ENCODE measurements at regions not wholly inside any gene's neighbourhood (a gene's known extent, or its start where the extent isn't known, plus 50 kb on each side); places are given as distances from the start of the nearest gene placed in this dataset.

DNA sequence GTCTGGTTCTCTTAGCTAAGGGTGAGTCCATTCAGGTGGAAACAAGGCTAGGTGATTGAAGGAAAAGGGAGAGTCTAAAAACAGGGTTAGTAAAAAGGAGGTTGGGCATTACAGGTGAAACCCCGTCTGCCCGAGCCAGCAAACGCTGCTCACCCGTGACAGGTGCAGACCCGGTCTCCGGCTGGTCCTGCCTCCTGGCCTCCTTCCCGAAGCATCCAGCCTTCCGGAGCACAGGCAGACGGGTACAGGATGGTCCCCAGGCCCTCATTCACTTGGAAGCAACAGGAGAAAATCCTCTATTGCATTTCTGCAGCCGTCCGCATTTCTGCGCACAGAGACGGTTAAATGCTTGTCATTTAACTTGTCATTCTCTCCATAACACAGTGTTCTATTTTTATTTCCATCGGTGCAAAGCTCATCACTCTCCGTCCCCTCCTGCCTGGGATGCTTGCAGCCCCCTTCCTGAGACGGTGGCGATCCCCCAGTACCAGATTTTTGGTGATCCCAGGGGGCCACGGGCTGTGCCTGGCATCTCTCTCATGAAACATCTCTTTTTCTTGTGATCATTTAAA is 90.8 kb upstream of the PPP2R3B start:
- TF ChIP-seq, protein P1, sequence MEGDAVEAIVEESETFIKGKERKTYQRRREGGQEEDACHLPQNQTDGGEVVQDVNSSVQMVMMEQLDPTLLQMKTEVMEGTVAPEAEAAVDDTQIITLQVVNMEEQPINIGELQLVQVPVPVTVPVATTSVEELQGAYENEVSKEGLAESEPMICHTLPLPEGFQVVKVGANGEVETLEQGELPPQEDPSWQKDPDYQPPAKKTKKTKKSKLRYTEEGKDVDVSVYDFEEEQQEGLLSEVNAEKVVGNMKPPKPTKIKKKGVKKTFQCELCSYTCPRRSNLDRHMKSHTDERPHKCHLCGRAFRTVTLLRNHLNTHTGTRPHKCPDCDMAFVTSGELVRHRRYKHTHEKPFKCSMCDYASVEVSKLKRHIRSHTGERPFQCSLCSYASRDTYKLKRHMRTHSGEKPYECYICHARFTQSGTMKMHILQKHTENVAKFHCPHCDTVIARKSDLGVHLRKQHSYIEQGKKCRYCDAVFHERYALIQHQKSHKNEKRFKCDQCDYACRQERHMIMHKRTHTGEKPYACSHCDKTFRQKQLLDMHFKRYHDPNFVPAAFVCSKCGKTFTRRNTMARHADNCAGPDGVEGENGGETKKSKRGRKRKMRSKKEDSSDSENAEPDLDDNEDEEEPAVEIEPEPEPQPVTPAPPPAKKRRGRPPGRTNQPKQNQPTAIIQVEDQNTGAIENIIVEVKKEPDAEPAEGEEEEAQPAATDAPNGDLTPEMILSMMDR (IDR thresholded peaks at IDR 0.05) = no peak
- Histone ChIP-seq H4K20me1 (ENCODE audit: insufficient read depth, low read length) (no peaks in the 10 kb centered on the region), H2AFZ (ENCODE audit: insufficient read depth, low read depth, low read length, poor library complexity, severe bottlenecking) (no peak overlapping the region), H3K9me3 (replicated peaks in 1 of 2; ENCODE audit: control insufficient read depth in 1 of 2, insufficient read depth in 1 of 2, low read length in 2 of 2) (peaks cover 6 to 58% of the 10 kb centered on the region in 2 donors), H3K4me1 (ENCODE audit: control insufficient read depth in 1 of 2, insufficient read depth in 2 of 2, low read length in 2 of 2) (no peaks in the 10 kb centered on the region), H3K36me3 (replicated peaks in 1 of 2; ENCODE audit: control insufficient read depth in 1 of 2, insufficient read depth in 2 of 2, low read length in 2 of 2) (no peaks in the 10 kb centered on the region), H3K4me3 (replicated peaks in 1 of 3; ENCODE audit: low read depth in 2 of 3, low read length in 3 of 3) (no peak overlapping the region), H3K27me3 (ENCODE audit: control insufficient read depth in 2 of 2, insufficient read depth in 2 of 2, low read length in 2 of 2) (no peaks in the 10 kb centered on the region), H3K4me2 (replicated peaks; ENCODE audit: extremely low read depth, low read length, poor library complexity, severe bottlenecking) (no peak overlapping the region), H3K9ac (ENCODE audit: insufficient read depth, low read length, poor library complexity, severe bottlenecking) (no peak overlapping the region), H3K27ac (ENCODE audit: low read depth in 1 of 2, low read length in 2 of 2) (no peak overlapping the region), H3K79me2 (ENCODE audit: insufficient read depth, low read length) (no peaks in the 10 kb centered on the region)
- Mint-ChIP-seq H3K9me3 (peaks cover 11 to 56% (median 19%) of the 10 kb centered on the region in 7 donors), H3K27me3 (ENCODE audit: low read depth in 3 of 3) (peaks cover 0 to 4% (median 0%) of the 10 kb centered on the region in 3 donors), H3K36me3 (no peaks in the 10 kb centered on the region), H3K4me3 (no peak overlapping the region), H3K27ac (no peak overlapping the region), H3K4me1 (no peaks in the 10 kb centered on the region)
- WGBS (ENCODE audit: insufficient coverage) = 95% methylated on average over 18 of the region's 18 CpGs
- DNase-seq = no peak
- intact Hi-C loops (cut with micrococcal nuclease) = no loop called here

- Histone ChIP-seq H3K4me3 (replicated peaks in 1 of 3; ENCODE audit: low read depth in 2 of 3, low read length in 3 of 3) (no peak overlapping the region), H4K20me1 (ENCODE audit: insufficient read depth, low read length) (no peaks in the 10 kb centered on the region), H2AFZ (ENCODE audit: insufficient read depth, low read depth, low read length, poor library complexity, severe bottlenecking) (no peak overlapping the region), H3K9me3 (replicated peaks in 1 of 2; ENCODE audit: control insufficient read depth in 1 of 2, insufficient read depth in 1 of 2, low read length in 2 of 2) (peaks cover 6 to 58% of the 10 kb centered on the region in 2 donors), H3K36me3 (replicated peaks in 1 of 2; ENCODE audit: control insufficient read depth in 1 of 2, insufficient read depth in 2 of 2, low read length in 2 of 2) (no peaks in the 10 kb centered on the region), H3K4me1 (ENCODE audit: control insufficient read depth in 1 of 2, insufficient read depth in 2 of 2, low read length in 2 of 2) (no peaks in the 10 kb centered on the region), H3K79me2 (ENCODE audit: insufficient read depth, low read length) (no peaks in the 10 kb centered on the region), H3K4me2 (replicated peaks; ENCODE audit: extremely low read depth, low read length, poor library complexity, severe bottlenecking) (no peak overlapping the region), H3K9ac (ENCODE audit: insufficient read depth, low read length, poor library complexity, severe bottlenecking) (no peak overlapping the region), H3K27me3 (ENCODE audit: control insufficient read depth in 2 of 2, insufficient read depth in 2 of 2, low read length in 2 of 2) (no peaks in the 10 kb centered on the region), H3K27ac (ENCODE audit: low read depth in 1 of 2, low read length in 2 of 2) (no peak overlapping the region)
- 86% methylated on average over 11 of the region's 20 CpGs for WGBS (ENCODE audit: insufficient coverage)
- Mint-ChIP-seq H3K36me3 (no peaks in the 10 kb centered on the region), H3K27ac (no peak overlapping the region), H3K4me1 (no peaks in the 10 kb centered on the region), H3K4me3 (no peak overlapping the region), H3K27me3 (ENCODE audit: low read depth in 3 of 3) (peaks cover 0 to 4% (median 0%) of the 10 kb centered on the region in 3 donors), H3K9me3 (peaks cover 11 to 65% (median 22%) of the 10 kb centered on the region in 7 donors)
- TF ChIP-seq, protein P1 (IDR thresholded peaks at IDR 0.05) = no peak
- no peak for DNase-seq
- intact Hi-C loops (cut with micrococcal nuclease) = no loop called here
Measured at GRCh38 chrX:479273-479981, 92.7 kb upstream of the PPP2R3B start.

All from CD14-positive monocyte (primary cell).